ENCODE measurements at regions not wholly inside any gene's neighbourhood (a gene's known extent, or its start where the extent isn't known, plus 50 kb on each side); places are given as distances from the start of the nearest gene placed in this dataset.

DNA sequence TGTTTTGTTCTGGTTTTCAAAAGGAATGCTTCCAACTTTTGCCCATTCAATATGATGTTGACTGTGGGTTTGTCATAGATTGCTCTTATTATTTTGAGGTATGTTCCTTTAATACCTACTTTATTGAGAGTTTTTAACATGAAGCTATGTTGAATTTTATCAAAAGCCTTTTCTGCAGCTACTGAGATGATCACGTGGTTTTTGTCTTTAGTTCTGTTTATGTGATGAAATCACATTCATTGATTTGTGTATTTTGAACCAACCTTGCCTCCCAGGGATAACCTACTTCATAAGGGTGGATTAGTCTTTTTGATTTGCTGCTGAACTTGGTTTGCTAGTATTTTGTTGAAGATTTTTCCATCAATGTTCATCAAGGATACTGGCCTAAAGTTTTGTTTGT lies 92.7 kb upstream of the TCF21 start:
- Histone ChIP-seq H3K4me2 (ENCODE audit: low read depth, low read length) (no peak overlapping the region), H3K9ac (ENCODE audit: insufficient read depth, low read depth, low read length) (no peak overlapping the region), H3K27me3 (ENCODE audit: control insufficient read depth in 1 of 2, insufficient read depth in 2 of 2, low read length in 2 of 2) (no peaks in the 10 kb centered on the region), H2AFZ (ENCODE audit: low read length) (no peak overlapping the region), H3K79me2 (ENCODE audit: insufficient read depth, low read length) (no peaks in the 10 kb centered on the region), H3K4me1 (ENCODE audit: insufficient read depth, low read length) (no peaks in the 10 kb centered on the region), H3K27ac (ENCODE audit: extremely low read length, insufficient read depth, low read length) (no peak overlapping the region), H4K20me1 (ENCODE audit: insufficient read depth, low read length) (no peaks in the 10 kb centered on the region), H3K4me3 (replicated peaks in 1 of 3; ENCODE audit: insufficient read depth in 1 of 3, low read depth in 2 of 3, low read length in 3 of 3) (no peak overlapping the region), H3K9me3 (ENCODE audit: low read length) (no peaks in the 10 kb centered on the region; the same call in 1 of the 2 replicates), H3K36me3 (replicated peaks in 1 of 2; ENCODE audit: control insufficient read depth in 1 of 2, insufficient read depth in 2 of 2, low read length in 2 of 2) (no peaks in the 10 kb centered on the region)
- FAIRE-seq (no peak), DNase-seq (ENCODE audit: low spot score) (no peak), ATAC-seq (no peak)
- POLR2A ChIA-PET = no interaction called here
- in situ Hi-C loops (cut with HindIII; ENCODE audit: extremely low pct_ligation_motif_present, low pct_unique_long_range_greater_than_20kb) (no loop called here), intact Hi-C loops (cut with micrococcal nuclease; ENCODE audit: unreplicated experiment) (no loop called here)
- 0% methylated on average over 1 of the region's 1 CpG for WGBS (ENCODE audit: low lambda C conversion rate)
- TF ChIP-seq ZNF773 (CRISPR knock-in tag; IDR thresholded peaks at IDR 0.05; ENCODE audit: borderline replicate concordance) (no peak), RAD51 (IDR thresholded peaks at IDR 0.05; ENCODE audit: borderline replicate concordance) (peak; percentile 63; the same call in 1 of the 2 replicates)
- BruUV-seq (replicated peaks) = no TSS peak
- CTCF ChIA-PET (ENCODE audit: low intra/inter-chr PET ratio, low total read pairs) = no interaction called here

GRCh38 chr6:133799043-133799442 lies 89.9 kb upstream of the TCF21 start:
- in situ Hi-C loops (cut with HindIII; ENCODE audit: extremely low pct_ligation_motif_present, low pct_unique_long_range_greater_than_20kb) = no loop called here

More at GRCh38 chr6:133799043-133799442, 89.9 kb upstream of the TCF21 start:
- WGBS (ENCODE audit: low lambda C conversion rate) = 0% methylated on average over 1 of the region's 1 CpG
- ChIA-PET POLR2A (no interaction called here), CTCF (ENCODE audit: low intra/inter-chr PET ratio, low total read pairs) (no interaction called here)
- H3K4me2 ChIP-seq (ENCODE audit: low read depth, low read length) = no peak overlapping the region
- no peak overlapping the region for H3K9ac ChIP-seq (ENCODE audit: insufficient read depth, low read depth, low read length)
- no peaks in the 10 kb centered on the region for H4K20me1 ChIP-seq (ENCODE audit: insufficient read depth, low read length)
- no peak overlapping the region for H3K27ac ChIP-seq (ENCODE audit: extremely low read length, insufficient read depth, low read length)
- no TSS peak for BruUV-seq (replicated peaks)
- intact Hi-C loops (cut with micrococcal nuclease; ENCODE audit: unreplicated experiment) = no loop called here
- no peaks in the 10 kb centered on the region for H3K4me1 ChIP-seq (ENCODE audit: insufficient read depth, low read length)
- TF ChIP-seq THAP8 (CRISPR knock-in tag; IDR thresholded peaks at IDR 0.05; ENCODE audit: borderline replicate concordance) (no peak), ATF7 (IDR thresholded peaks at IDR 0.05) (peak; percentile 60; the same call in 1 of the 2 replicates), ATF7 (CRISPR knock-in tag; IDR thresholded peaks at IDR 0.05) (no peak)
- H3K79me2 ChIP-seq (ENCODE audit: insufficient read depth, low read length) = no peaks in the 10 kb centered on the region
- H3K36me3 ChIP-seq (replicated peaks in 1 of 2; ENCODE audit: control insufficient read depth in 1 of 2, insufficient read depth in 2 of 2, low read length in 2 of 2) = no peaks in the 10 kb centered on the region
- FAIRE-seq = no peak
- H2AFZ ChIP-seq (ENCODE audit: low read length) = no peak overlapping the region
- H3K9me3 ChIP-seq (ENCODE audit: low read length) = no peaks in the 10 kb centered on the region; the same call in 1 of the 2 replicates
- DNase-seq (ENCODE audit: low spot score) = no peak
- no peaks in the 10 kb centered on the region for H3K27me3 ChIP-seq (ENCODE audit: control insufficient read depth in 1 of 2, insufficient read depth in 2 of 2, low read length in 2 of 2)
- H3K4me3 ChIP-seq (replicated peaks in 1 of 3; ENCODE audit: insufficient read depth in 1 of 3, low read depth in 2 of 3, low read length in 3 of 3) = no peak overlapping the region
- ATAC-seq = no peak
